OCI-LY3 (cell line): ENCODE measurements at regions not wholly inside any gene's neighbourhood (a gene's known extent, or its start where the extent isn't known, plus 50 kb on each side); places are given as distances from the start of the nearest gene placed in this dataset.

Experiments used
- CTCF ChIP-seq: fragments of 200-600, 300-600 bp; sonication (generic); IDR thresholded peaks from 2 replicates; pipeline ENCODE4 v1.5.1; 2014; ENCODE audit warnings: antibody characterized with exemption, low read length, low read depth
- EZH2phosphoT487 ChIP-seq: fragments of 200-600 bp; shearing (Covaris generic); IDR thresholded peaks from 2 replicates; pipeline ENCODE4 v1.6.1; 2018; ENCODE audit warnings: antibody characterized with exemption, mixed run types, low read depth

- TF ChIP-seq CTCF (no peak), EZH2phosphoT487 (no peak)
These were observed 325.2 kb downstream of the CETN3 start for GRCh38 chr5:90084342-90084741.
